OCI-LY3 (cell line): ENCODE measurements at regions not wholly inside any gene's neighbourhood (a gene's known extent, or its start where the extent isn't known, plus 50 kb on each side); places are given as distances from the start of the nearest gene placed in this dataset.

Experiments used
- H2AFZ ChIP-seq: fragments of 200-600, 300-600 bp; shearing (Covaris generic); 2 replicates; pipeline ENCODE4 v1.6.0; 2014; ENCODE audit warnings: antibody characterized with exemption, low read depth, low read length
- H3K27ac ChIP-seq: fragments of 200-600, 300-600 bp; sonication (generic); 2 replicates; pipeline ENCODE4 v1.5.1; 2014; ENCODE audit warnings: mild to moderate bottlenecking, low read length, moderate library complexity, mixed read lengths
- H3K27me3 ChIP-seq: fragments of 200-600, 300-600 bp; sonication (generic); 2 replicates; pipeline ENCODE4 v1.6.1; 2014; ENCODE audit warnings: low read depth, low read length, mixed read lengths
- H3K36me3 ChIP-seq: fragments of 200-600, 300-600 bp; sonication (generic); replicated peaks from 2 replicates; pipeline ENCODE3; 2014; ENCODE audit warnings: low read depth, low read length, mixed read lengths
- H3K4me1 ChIP-seq: fragments of 300-600, 200-600 bp; sonication (generic); 2 replicates; pipeline ENCODE4 v1.6.1; 2014; ENCODE audit warnings: low read length, mixed read lengths
- H3K4me2 ChIP-seq: fragments of 200-600, 300-600 bp; sonication (generic); 2 replicates; pipeline ENCODE4 v1.6.1; 2014; ENCODE audit warnings: low read length, mixed read lengths
- H3K4me3 ChIP-seq: fragments of 300-600, 200-600 bp; sonication (generic); 2 replicates; pipeline ENCODE4 v1.5.1; 2014; ENCODE audit warnings: antibody characterized with exemption, mild to moderate bottlenecking, low read length, moderate library complexity
- H3K79me2 ChIP-seq: fragments of 300-600, 200-600 bp; shearing (Covaris generic); 2 replicates; pipeline ENCODE4 v1.6.1; 2014; ENCODE audit warnings: mild to moderate bottlenecking, low read length, mixed read lengths
- H3K9ac ChIP-seq: fragments of 300-600, 200-600 bp; shearing (Covaris generic); 2 replicates; pipeline ENCODE4 v1.6.0; 2014; ENCODE audit warnings: mild to moderate bottlenecking, low read length, moderate library complexity
- H3K9me3 ChIP-seq: fragments of 200-600, 300-600 bp; shearing (Covaris generic); 2 replicates; pipeline ENCODE4 v1.6.1; 2014; ENCODE audit warnings: low read length, mixed read lengths; ENCODE audit not compliant: insufficient read depth
- H4K20me1 ChIP-seq: fragments of 200-600, 300-600 bp; sonication (generic); 2 replicates; pipeline ENCODE4 v1.6.1; 2016; ENCODE audit warnings: low read length, mixed read lengths; ENCODE audit not compliant: insufficient read depth
- EZH2phosphoT487 ChIP-seq: fragments of 200-600 bp; shearing (Covaris generic); IDR thresholded peaks from 2 replicates; pipeline ENCODE4 v1.6.1; 2018; ENCODE audit warnings: antibody characterized with exemption, mixed run types, low read depth
- TF ChIP-seq, protein P1 (sequence below): fragments of 200-600, 300-600 bp; sonication (generic); IDR thresholded peaks from 2 replicates; pipeline ENCODE4 v1.5.1; 2014; ENCODE audit warnings: antibody characterized with exemption, low read length, low read depth

DNA sequence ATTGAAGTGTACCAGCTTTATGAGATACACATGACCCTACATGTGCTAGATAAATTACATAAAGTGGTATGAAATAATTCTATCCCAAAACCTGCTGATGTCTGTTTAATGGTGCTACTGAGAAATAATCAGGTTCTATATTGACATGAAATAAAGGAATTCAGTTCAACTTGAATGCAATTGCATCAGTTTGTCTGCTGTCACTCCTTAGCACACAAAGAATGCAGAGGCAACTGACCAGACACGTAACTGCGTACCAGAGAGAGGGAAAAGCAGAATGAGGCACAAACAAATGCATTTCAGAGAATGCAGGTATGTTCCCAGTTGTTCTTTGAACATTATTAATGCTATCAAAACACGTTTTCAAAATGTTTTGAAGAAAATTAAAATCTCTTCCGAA lies 98.8 kb upstream of the AGR3 start:
- no peaks in the 10 kb centered on the region for H3K27me3 ChIP-seq
- H4K20me1 ChIP-seq = no peaks in the 10 kb centered on the region
- no peak overlapping the region for H2AFZ ChIP-seq
- no peak overlapping the region for H3K4me2 ChIP-seq
- TF ChIP-seq EZH2phosphoT487 = no peak
- TF ChIP-seq, protein P1, sequence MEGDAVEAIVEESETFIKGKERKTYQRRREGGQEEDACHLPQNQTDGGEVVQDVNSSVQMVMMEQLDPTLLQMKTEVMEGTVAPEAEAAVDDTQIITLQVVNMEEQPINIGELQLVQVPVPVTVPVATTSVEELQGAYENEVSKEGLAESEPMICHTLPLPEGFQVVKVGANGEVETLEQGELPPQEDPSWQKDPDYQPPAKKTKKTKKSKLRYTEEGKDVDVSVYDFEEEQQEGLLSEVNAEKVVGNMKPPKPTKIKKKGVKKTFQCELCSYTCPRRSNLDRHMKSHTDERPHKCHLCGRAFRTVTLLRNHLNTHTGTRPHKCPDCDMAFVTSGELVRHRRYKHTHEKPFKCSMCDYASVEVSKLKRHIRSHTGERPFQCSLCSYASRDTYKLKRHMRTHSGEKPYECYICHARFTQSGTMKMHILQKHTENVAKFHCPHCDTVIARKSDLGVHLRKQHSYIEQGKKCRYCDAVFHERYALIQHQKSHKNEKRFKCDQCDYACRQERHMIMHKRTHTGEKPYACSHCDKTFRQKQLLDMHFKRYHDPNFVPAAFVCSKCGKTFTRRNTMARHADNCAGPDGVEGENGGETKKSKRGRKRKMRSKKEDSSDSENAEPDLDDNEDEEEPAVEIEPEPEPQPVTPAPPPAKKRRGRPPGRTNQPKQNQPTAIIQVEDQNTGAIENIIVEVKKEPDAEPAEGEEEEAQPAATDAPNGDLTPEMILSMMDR = no peak
- H3K27ac ChIP-seq = no peak overlapping the region
- H3K9me3 ChIP-seq = no peaks in the 10 kb centered on the region
- H3K36me3 ChIP-seq = no peaks in the 10 kb centered on the region
- H3K4me1 ChIP-seq = peaks cover 37% of the 10 kb centered on the region
- H3K4me3 ChIP-seq = no peak overlapping the region
- no peaks in the 10 kb centered on the region for H3K79me2 ChIP-seq
- H3K9ac ChIP-seq = no peak overlapping the region

DNA sequence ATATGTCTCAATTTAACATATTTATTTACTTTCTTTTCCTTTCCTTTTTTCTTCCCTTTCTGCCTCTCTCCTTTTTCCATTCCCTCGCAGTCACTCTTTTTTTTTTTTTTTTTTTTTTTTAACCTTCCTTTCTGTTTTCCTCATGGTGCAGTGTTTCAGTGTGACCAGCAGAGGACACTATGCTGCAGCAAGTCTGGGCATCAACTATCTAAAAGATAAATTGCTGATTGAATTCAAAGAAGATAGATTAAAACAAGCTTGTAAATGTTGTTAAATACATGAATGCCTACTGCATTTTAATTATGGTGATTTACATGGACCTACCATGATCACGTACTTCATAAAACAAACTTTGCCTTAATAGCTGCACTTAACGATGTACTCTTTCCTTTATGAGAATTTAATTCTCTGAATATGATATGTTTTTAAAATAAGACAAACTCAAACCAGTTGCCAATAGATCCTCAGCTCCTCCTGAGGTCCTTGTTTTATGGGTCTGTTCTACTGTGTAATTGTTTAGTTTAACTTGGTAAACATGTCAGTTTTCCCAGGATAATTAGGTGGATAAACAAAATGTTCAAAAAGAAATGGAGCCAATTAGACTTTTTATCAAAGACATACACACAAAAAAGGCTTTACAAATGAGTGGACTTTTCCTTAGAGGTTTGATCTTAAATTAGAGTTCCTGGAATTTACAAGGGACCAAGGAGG lies 101.0 kb upstream of the AGR3 start:
- no peaks in the 10 kb centered on the region for H3K27me3 ChIP-seq
- peaks cover 30% of the 10 kb centered on the region for H3K4me1 ChIP-seq
- H3K4me2 ChIP-seq = peak overlapping the region; percentile 51
- H2AFZ ChIP-seq = peak overlapping the region; percentile 36
- no peaks in the 10 kb centered on the region for H3K36me3 ChIP-seq
- no peaks in the 10 kb centered on the region for H3K9me3 ChIP-seq
- H3K9ac ChIP-seq = peak overlapping the region; percentile 33; the same call in 1 of the 2 replicates
- TF ChIP-seq, protein P1 = peak; percentile 67
- no peak for TF ChIP-seq EZH2phosphoT487
- peak overlapping the region; percentile 18; the same call in 1 of the 2 replicates for H3K27ac ChIP-seq
- H3K4me3 ChIP-seq = peak overlapping the region; percentile 41
- H4K20me1 ChIP-seq = no peaks in the 10 kb centered on the region
- H3K79me2 ChIP-seq = no peaks in the 10 kb centered on the region

DNA sequence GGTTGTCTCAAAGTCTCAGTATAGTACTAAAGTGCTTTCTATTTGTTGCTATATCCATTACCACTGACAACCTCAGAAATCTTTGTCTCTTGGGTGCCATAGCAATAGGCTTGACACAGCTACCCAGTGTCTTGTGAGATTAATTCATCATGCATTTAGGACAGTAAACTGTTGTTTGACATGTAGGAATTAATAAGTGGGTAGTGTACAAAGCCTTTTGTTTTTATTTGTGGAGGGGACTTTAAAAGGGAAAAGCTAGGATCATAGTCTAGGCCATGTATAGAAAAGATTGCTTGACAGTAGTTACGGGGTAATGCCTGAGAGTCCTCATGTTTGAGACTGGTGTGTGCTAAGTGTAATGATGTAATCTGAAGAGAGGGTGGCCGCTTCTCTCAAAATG lies 102.6 kb upstream of the AGR3 start:
- no peak overlapping the region for H3K4me2 ChIP-seq

DNA sequence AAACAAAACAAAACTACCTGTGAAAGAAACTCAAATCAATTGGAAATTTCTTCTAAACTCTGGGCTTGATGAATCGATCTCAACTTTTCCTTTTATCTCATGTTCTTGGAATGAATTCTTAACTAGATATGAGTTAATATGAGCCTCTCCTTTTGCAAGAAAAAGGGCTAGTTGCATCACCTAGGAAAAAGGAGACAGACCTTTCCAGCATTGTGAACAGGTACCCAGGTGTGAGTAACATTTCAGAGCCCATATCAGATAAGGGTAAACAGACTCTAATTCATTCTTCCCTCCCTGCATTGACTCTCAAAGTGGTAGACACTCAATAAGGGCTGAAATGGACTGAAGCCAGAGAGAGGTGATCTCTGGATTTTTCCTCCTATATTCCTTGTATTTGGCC lies 103.8 kb upstream of the AGR3 start:
- TF ChIP-seq, protein P1 = no peak
- TF ChIP-seq EZH2phosphoT487 = no peak
- H2AFZ ChIP-seq = no peak overlapping the region
- no peaks in the 10 kb centered on the region for H3K36me3 ChIP-seq
- no peak overlapping the region for H3K27ac ChIP-seq
- no peaks in the 10 kb centered on the region for H3K9me3 ChIP-seq
- no peak overlapping the region for H3K4me2 ChIP-seq
- peaks cover 19% of the 10 kb centered on the region for H3K4me1 ChIP-seq
- H3K79me2 ChIP-seq = no peaks in the 10 kb centered on the region
- no peaks in the 10 kb centered on the region for H3K27me3 ChIP-seq
- no peaks in the 10 kb centered on the region for H4K20me1 ChIP-seq
- no peak overlapping the region for H3K4me3 ChIP-seq
- no peak overlapping the region for H3K9ac ChIP-seq

More for the DNA sequence above, 102.6 kb upstream of the AGR3 start:
- Histone ChIP-seq H3K4me1 (peaks cover 30% of the 10 kb centered on the region), H3K4me3 (no peak overlapping the region), H4K20me1 (no peaks in the 10 kb centered on the region), H3K27me3 (no peaks in the 10 kb centered on the region), H3K9me3 (no peaks in the 10 kb centered on the region), H3K27ac (no peak overlapping the region), H2AFZ (no peak overlapping the region), H3K9ac (no peak overlapping the region), H3K36me3 (no peaks in the 10 kb centered on the region), H3K79me2 (no peaks in the 10 kb centered on the region)
- TF ChIP-seq, protein P1 = no peak
- no peak for TF ChIP-seq EZH2phosphoT487
